GM18520 (cell line): ENCODE measurements at regions not wholly inside any gene's neighbourhood (a gene's known extent, or its start where the extent isn't known, plus 50 kb on each side); places are given as distances from the start of the nearest gene placed in this dataset.
"Not testable (repeated sequence)": the region's sequence is repeated elsewhere in the genome, so short reads cannot be mapped to it uniquely, and the experiment has no call there.

Source experiments
- ATAC-seq: cut with Tn5 transposase; IDR thresholded peaks from one replicate; pipeline ENCODE4 v1.9.1; 2021; ENCODE audit not compliant: unreplicated experiment

- ATAC-seq: no peak
Observed at GRCh38 chr2:16395601-16396000, 270.0 kb downstream of the CYRIA start.

- no peak for ATAC-seq
Observed at GRCh38 chr2:16394986-16395550, 270.6 kb downstream of the CYRIA start.

- ATAC-seq: no peak
Observed at GRCh38 chr2:16394072-16394985, 271.3 kb downstream of the CYRIA start.

- no peak for ATAC-seq
Observed at GRCh38 chr2:16393500-16394071, 272.0 kb downstream of the CYRIA start.

GRCh38 chr2:16392647-16393499 lies 272.8 kb downstream of the CYRIA start:
- ATAC-seq: no peak

- ATAC-seq: no peak
Observed at GRCh38 chr2:16391986-16392385, 273.6 kb downstream of the CYRIA start.

GRCh38 chr2:16390561-16390960 lies 275.1 kb downstream of the CYRIA start:
- no peak for ATAC-seq

GRCh38 chr2:16389611-16390010 lies 276.0 kb downstream of the CYRIA start:
- no peak for ATAC-seq

- not testable (repeated sequence) for ATAC-seq
Observed at GRCh38 chr2:16388199-16388830, 277.3 kb downstream of the CYRIA start.

- ATAC-seq: no peak
Observed at GRCh38 chr2:16387461-16387984, 278.1 kb downstream of the CYRIA start.

- ATAC-seq: no peak
Observed at GRCh38 chr2:16386431-16386830, 279.2 kb downstream of the CYRIA start.

GRCh38 chr2:16386031-16386430 lies 279.6 kb downstream of the CYRIA start:
- no peak for ATAC-seq

GRCh38 chr2:16385341-16385740 lies 280.3 kb downstream of the CYRIA start:
- ATAC-seq: no peak

- no peak for ATAC-seq
Observed at GRCh38 chr2:16383411-16383810, 282.2 kb downstream of the CYRIA start.

GRCh38 chr2:16382451-16382850 lies 283.2 kb downstream of the CYRIA start:
- ATAC-seq: no peak

GRCh38 chr2:16381511-16381910 lies 284.1 kb downstream of the CYRIA start:
- no peak for ATAC-seq

- not testable (repeated sequence) for ATAC-seq
Observed at GRCh38 chr2:16379901-16380300, 285.7 kb downstream of the CYRIA start.

- not testable (repeated sequence) for ATAC-seq
Observed at GRCh38 chr2:16379061-16379460, 286.6 kb downstream of the CYRIA start.

GRCh38 chr2:16378031-16378430 lies 287.6 kb downstream of the CYRIA start:
- ATAC-seq: no peak

- ATAC-seq: no peak
Observed at GRCh38 chr2:16375981-16376380, 289.7 kb downstream of the CYRIA start.
